MM.1S (cell line): ENCODE measurements at regions not wholly inside any gene's neighbourhood (a gene's known extent, or its start where the extent isn't known, plus 50 kb on each side); places are given as distances from the start of the nearest gene placed in this dataset.

Experiments
- DNase-seq: peaks from one replicate; pipeline ENCODE4 v3.0.0-alpha.2; 2015
- H2AFZ ChIP-seq: fragments of 300-600 bp; sonication (generic); 2 replicates; pipeline ENCODE4 v1.6.0; 2016; ENCODE audit warnings: antibody characterized with exemption, low read length
- H3F3A ChIP-seq: fragments of 300-600 bp; sonication (generic); 2 replicates; pipeline ENCODE4 v1.6.1; 2016; ENCODE audit warnings: mild to moderate bottlenecking, antibody characterized with exemption, low read length, moderate library complexity, mixed read lengths; ENCODE audit not compliant: insufficient read depth
- H3K27ac ChIP-seq: fragments of 300-600 bp; sonication (generic); 2 replicates; pipeline ENCODE4 v1.5.1; 2016; ENCODE audit warnings: mild to moderate bottlenecking, low read length
- H3K27me3 ChIP-seq: fragments of 300-600 bp; sonication (generic); replicated peaks from 2 replicates; pipeline ENCODE4 v1.6.0; 2016; ENCODE audit warnings: low read length; ENCODE audit not compliant: insufficient read depth
- H3K36me3 ChIP-seq: fragments of 300-600 bp; sonication (generic); replicated peaks from 2 replicates; pipeline ENCODE4 v1.6.1; 2016; ENCODE audit warnings: mild to moderate bottlenecking, low read length, mixed read lengths; ENCODE audit not compliant: insufficient read depth
- H3K4me1 ChIP-seq: fragments of 300-600 bp; sonication (generic); 2 replicates; pipeline ENCODE4 v1.6.1; 2016; ENCODE audit warnings: low read length, mixed read lengths
- H3K4me2 ChIP-seq: fragments of 300-600 bp; sonication (generic); 2 replicates; pipeline ENCODE4 v1.6.0; 2016; ENCODE audit warnings: low read depth, low read length
- H3K4me3 ChIP-seq: fragments of 300-600 bp; sonication (generic); 2 replicates; pipeline ENCODE4 v1.5.1; 2016; ENCODE audit warnings: low read length, mixed read lengths
- H3K79me2 ChIP-seq: fragments of 300-600 bp; sonication (generic); 2 replicates; pipeline ENCODE4 v1.6.1; 2016; ENCODE audit warnings: mixed run types, low read length, mixed read lengths
- H3K9ac ChIP-seq: fragments of 300-600 bp; sonication (generic); 2 replicates; pipeline ENCODE4 v1.6.1; 2016; ENCODE audit warnings: low read length, mixed read lengths
- H3K9me2 ChIP-seq: fragments of 300-600 bp; sonication (generic); replicated peaks from 2 replicates; pipeline ENCODE4 v1.6.1; 2016; ENCODE audit warnings: mild to moderate bottlenecking, low read length, mixed read lengths; ENCODE audit not compliant: insufficient read depth
- H3K9me3 ChIP-seq: fragments of 300-600 bp; sonication (generic); replicated peaks from 2 replicates; pipeline ENCODE4 v1.6.1; 2016; ENCODE audit warnings: mild to moderate bottlenecking, low read length, mixed read lengths; ENCODE audit not compliant: insufficient read depth
- H4K20me1 ChIP-seq: fragments of 300-600 bp; sonication (generic); 2 replicates; pipeline ENCODE4 v1.6.1; 2016; ENCODE audit warnings: mild to moderate bottlenecking, low read length, moderate library complexity, mixed read lengths; ENCODE audit not compliant: insufficient read depth
- CTCF ChIP-seq: fragments of 300-600 bp; sonication (generic); IDR thresholded peaks from 2 replicates; pipeline ENCODE4 v1.5.1; 2016; ENCODE audit warnings: antibody characterized with exemption, low read length, mixed read lengths
- EZH2 ChIP-seq: fragments of 300-600 bp; sonication (generic); optimal IDR thresholded peaks from 2 replicates; pipeline ENCODE3; 2017; ENCODE audit warnings: low read depth, mild to moderate bottlenecking, antibody characterized with exemption, low read length, mixed read lengths
- EZH2phosphoT487 ChIP-seq: fragments of 300-600 bp; sonication (generic); IDR thresholded peaks from 2 replicates; pipeline ENCODE4 v1.6.1; 2018; ENCODE audit warnings: antibody characterized with exemption, low read length

GRCh38 chr4:166546009-166546408 lies 673.0 kb downstream of the TLL1 start:
- TF ChIP-seq CTCF = no peak
- no peak for TF ChIP-seq EZH2
- no peak for TF ChIP-seq EZH2phosphoT487
- Histone ChIP-seq H3K4me1 (no peaks in the 10 kb centered on the region), H4K20me1 (no peaks in the 10 kb centered on the region), H3K9me3 (no peaks in the 10 kb centered on the region), H3K9ac (no peak overlapping the region), H3F3A (no peaks in the 10 kb centered on the region), H3K27me3 (no peaks in the 10 kb centered on the region), H2AFZ (no peak overlapping the region), H3K4me2 (no peak overlapping the region), H3K79me2 (no peaks in the 10 kb centered on the region), H3K9me2 (no peaks in the 10 kb centered on the region), H3K27ac (no peak overlapping the region), H3K4me3 (no peak overlapping the region), H3K36me3 (no peaks in the 10 kb centered on the region)
- DNase-seq = no peak

DNA sequence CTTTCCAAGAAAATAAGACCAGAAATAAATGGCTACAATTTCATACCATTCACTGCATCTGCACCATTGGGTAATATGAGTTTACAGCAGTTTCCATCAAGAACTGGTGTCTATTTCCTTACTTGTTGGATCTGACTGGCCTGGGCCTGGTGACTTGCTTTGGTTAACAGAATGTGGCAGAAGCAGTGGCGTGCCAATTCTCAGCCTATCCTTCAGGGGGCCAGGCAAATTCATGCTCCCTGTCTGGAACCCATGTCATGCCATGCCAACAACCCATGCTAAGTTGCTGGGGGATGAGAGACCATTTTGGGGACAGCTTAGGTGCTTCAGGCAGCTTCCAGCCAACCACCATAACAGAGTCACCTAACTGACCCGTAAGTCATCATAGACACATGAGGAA lies 656.7 kb downstream of the SPOCK3 start:
- H3K9ac ChIP-seq = no peak overlapping the region
- no peaks in the 10 kb centered on the region; the same call in 1 of the 2 replicates for H4K20me1 ChIP-seq
- H2AFZ ChIP-seq = no peak overlapping the region
- DNase-seq = no peak
- H3K79me2 ChIP-seq = no peaks in the 10 kb centered on the region
- no peaks in the 10 kb centered on the region for H3K27me3 ChIP-seq
- no peak overlapping the region for H3K4me3 ChIP-seq
- H3K4me1 ChIP-seq = no peaks in the 10 kb centered on the region
- no peak overlapping the region for H3K4me2 ChIP-seq
- H3K9me3 ChIP-seq = no peaks in the 10 kb centered on the region
- TF ChIP-seq EZH2phosphoT487 = no peak
- TF ChIP-seq CTCF = no peak
- no peak for TF ChIP-seq EZH2
- H3K27ac ChIP-seq = no peak overlapping the region
- no peaks in the 10 kb centered on the region for H3K36me3 ChIP-seq
- no peaks in the 10 kb centered on the region for H3F3A ChIP-seq
- H3K9me2 ChIP-seq = no peaks in the 10 kb centered on the region

DNA sequence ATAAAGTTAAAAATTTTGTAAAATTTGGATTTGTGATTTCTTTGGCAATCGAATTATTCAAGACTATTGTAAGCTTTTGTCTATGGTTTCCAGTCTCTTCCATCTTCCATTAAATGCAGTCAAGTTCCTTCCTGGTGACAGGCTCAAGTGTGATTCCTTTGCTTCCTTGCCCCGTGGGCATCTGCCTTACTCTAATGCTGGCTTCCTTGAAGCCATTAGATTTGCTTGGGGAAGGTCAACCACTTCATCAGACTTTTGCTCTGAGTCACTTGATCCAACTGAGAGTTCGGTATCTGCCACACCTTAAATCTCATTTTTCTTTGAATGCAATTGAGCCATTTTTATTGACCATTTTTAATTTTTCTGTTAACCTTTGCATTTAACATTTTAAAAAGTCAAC lies 648.8 kb downstream of the SPOCK3 start:
- H3K9me3 ChIP-seq = no peaks in the 10 kb centered on the region
- H3K4me3 ChIP-seq = no peak overlapping the region
- no peak for TF ChIP-seq EZH2
- TF ChIP-seq EZH2phosphoT487 = no peak
- TF ChIP-seq CTCF = no peak
- no peaks in the 10 kb centered on the region for H3K36me3 ChIP-seq
- no peaks in the 10 kb centered on the region for H3K4me1 ChIP-seq
- no peaks in the 10 kb centered on the region for H3K79me2 ChIP-seq
- no peaks in the 10 kb centered on the region for H3K9me2 ChIP-seq
- no peak overlapping the region for H3K4me2 ChIP-seq
- no peak overlapping the region for H3K27ac ChIP-seq
- no peak overlapping the region for H2AFZ ChIP-seq
- no peak overlapping the region for H3K9ac ChIP-seq
- no peak for DNase-seq
- no peaks in the 10 kb centered on the region for H4K20me1 ChIP-seq
- no peaks in the 10 kb centered on the region for H3K27me3 ChIP-seq
- no peaks in the 10 kb centered on the region for H3F3A ChIP-seq
